ENCODE measurements at regions not wholly inside any gene's neighbourhood (a gene's known extent, or its start where the extent isn't known, plus 50 kb on each side); places are given as distances from the start of the nearest gene placed in this dataset.

DNA sequence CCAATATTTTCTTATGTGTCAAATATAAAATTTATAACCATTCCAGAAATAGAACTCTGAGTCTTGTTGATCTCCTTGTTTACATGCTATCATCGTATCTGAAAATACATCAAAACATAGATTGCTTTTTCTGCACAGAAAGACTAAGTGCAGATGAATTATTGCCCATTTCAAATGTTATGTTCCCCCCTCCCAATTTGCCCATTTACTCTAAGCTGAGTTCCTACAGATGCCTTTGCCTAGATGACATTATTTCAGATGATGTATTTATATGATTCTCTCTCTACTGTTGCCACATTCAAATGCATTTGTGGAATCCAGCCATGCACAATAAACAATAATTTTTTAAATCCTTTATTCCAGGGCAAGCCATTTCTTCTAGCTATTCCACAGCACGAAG lies 810.1 kb upstream of the MGAT4C start:
- TF ChIP-seq, protein P1, sequence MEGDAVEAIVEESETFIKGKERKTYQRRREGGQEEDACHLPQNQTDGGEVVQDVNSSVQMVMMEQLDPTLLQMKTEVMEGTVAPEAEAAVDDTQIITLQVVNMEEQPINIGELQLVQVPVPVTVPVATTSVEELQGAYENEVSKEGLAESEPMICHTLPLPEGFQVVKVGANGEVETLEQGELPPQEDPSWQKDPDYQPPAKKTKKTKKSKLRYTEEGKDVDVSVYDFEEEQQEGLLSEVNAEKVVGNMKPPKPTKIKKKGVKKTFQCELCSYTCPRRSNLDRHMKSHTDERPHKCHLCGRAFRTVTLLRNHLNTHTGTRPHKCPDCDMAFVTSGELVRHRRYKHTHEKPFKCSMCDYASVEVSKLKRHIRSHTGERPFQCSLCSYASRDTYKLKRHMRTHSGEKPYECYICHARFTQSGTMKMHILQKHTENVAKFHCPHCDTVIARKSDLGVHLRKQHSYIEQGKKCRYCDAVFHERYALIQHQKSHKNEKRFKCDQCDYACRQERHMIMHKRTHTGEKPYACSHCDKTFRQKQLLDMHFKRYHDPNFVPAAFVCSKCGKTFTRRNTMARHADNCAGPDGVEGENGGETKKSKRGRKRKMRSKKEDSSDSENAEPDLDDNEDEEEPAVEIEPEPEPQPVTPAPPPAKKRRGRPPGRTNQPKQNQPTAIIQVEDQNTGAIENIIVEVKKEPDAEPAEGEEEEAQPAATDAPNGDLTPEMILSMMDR (IDR thresholded peaks at IDR 0.05; ENCODE audit: poor library complexity, severe bottlenecking): no peak
- TF ChIP-seq, protein P2, sequence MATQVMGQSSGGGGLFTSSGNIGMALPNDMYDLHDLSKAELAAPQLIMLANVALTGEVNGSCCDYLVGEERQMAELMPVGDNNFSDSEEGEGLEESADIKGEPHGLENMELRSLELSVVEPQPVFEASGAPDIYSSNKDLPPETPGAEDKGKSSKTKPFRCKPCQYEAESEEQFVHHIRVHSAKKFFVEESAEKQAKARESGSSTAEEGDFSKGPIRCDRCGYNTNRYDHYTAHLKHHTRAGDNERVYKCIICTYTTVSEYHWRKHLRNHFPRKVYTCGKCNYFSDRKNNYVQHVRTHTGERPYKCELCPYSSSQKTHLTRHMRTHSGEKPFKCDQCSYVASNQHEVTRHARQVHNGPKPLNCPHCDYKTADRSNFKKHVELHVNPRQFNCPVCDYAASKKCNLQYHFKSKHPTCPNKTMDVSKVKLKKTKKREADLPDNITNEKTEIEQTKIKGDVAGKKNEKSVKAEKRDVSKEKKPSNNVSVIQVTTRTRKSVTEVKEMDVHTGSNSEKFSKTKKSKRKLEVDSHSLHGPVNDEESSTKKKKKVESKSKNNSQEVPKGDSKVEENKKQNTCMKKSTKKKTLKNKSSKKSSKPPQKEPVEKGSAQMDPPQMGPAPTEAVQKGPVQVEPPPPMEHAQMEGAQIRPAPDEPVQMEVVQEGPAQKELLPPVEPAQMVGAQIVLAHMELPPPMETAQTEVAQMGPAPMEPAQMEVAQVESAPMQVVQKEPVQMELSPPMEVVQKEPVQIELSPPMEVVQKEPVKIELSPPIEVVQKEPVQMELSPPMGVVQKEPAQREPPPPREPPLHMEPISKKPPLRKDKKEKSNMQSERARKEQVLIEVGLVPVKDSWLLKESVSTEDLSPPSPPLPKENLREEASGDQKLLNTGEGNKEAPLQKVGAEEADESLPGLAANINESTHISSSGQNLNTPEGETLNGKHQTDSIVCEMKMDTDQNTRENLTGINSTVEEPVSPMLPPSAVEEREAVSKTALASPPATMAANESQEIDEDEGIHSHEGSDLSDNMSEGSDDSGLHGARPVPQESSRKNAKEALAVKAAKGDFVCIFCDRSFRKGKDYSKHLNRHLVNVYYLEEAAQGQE (IDR thresholded peaks at IDR 0.05; ENCODE audit: borderline replicate concordance): no peak

Data from neural cell (in vitro differentiated cells).